HG02943 (cell line): ENCODE measurements at regions not wholly inside any gene's neighbourhood (a gene's known extent, or its start where the extent isn't known, plus 50 kb on each side); places are given as distances from the start of the nearest gene placed in this dataset.
A peak's percentile ranks its signal among the peaks of the same experiment; 100 is the strongest.
"Not testable (repeated sequence)": the region's sequence is repeated elsewhere in the genome, so short reads cannot be mapped to it uniquely, and the experiment has no call there.

Source experiments
- ATAC-seq: cut with Tn5 transposase; IDR thresholded peaks from one replicate; pipeline ENCODE4 v1.9.1; 2021; ENCODE audit warnings: mild to moderate bottlenecking, low read depth, moderate library complexity; ENCODE audit not compliant: unreplicated experiment

GRCh38 chr2:8370258-8370802, 311.5 kb upstream of the ID2 start:
- no peak for ATAC-seq

GRCh38 chr2:8371653-8372052, 310.2 kb upstream of the ID2 start:
- no peak for ATAC-seq

GRCh38 chr2:8374782-8375181, 307.1 kb upstream of the ID2 start:
- no peak for ATAC-seq

- no peak for ATAC-seq
These were observed 305.0 kb upstream of the ID2 start for GRCh38 chr2:8376603-8377410.

- no peak for ATAC-seq
These were observed 303.6 kb upstream of the ID2 start for GRCh38 chr2:8378016-8378810.

- no peak for ATAC-seq
These were observed 302.7 kb upstream of the ID2 start for GRCh38 chr2:8379128-8379527.

GRCh38 chr2:8379549-8379948, 302.3 kb upstream of the ID2 start:
- no peak for ATAC-seq

GRCh38 chr2:8380026-8380425, 301.8 kb upstream of the ID2 start:
- no peak for ATAC-seq

GRCh38 chr2:8380566-8380965, 301.3 kb upstream of the ID2 start:
- ATAC-seq, result no peak

GRCh38 chr2:8382485-8382884, 299.4 kb upstream of the ID2 start:
- ATAC-seq, result no peak

- ATAC-seq, result not testable (repeated sequence)
These were observed 295.1 kb upstream of the ID2 start for GRCh38 chr2:8386748-8387147.

- ATAC-seq, result peak; percentile 70
These were observed 293.1 kb upstream of the ID2 start for GRCh38 chr2:8388781-8389180.

- no peak for ATAC-seq
These were observed 292.3 kb upstream of the ID2 start for GRCh38 chr2:8389431-8390108.

- ATAC-seq, result no peak
These were observed 290.7 kb upstream of the ID2 start for GRCh38 chr2:8391126-8391525.

- ATAC-seq, result no peak
These were observed 290.3 kb upstream of the ID2 start for GRCh38 chr2:8391584-8391983.

- ATAC-seq, result no peak
These were observed 289.6 kb upstream of the ID2 start for GRCh38 chr2:8392098-8392866.

GRCh38 chr2:8393506-8393905, 288.4 kb upstream of the ID2 start:
- ATAC-seq, result no peak

- ATAC-seq, result no peak
These were observed 287.7 kb upstream of the ID2 start for GRCh38 chr2:8394131-8394530.

GRCh38 chr2:8394569-8395359, 287.1 kb upstream of the ID2 start:
- ATAC-seq, result no peak
